Keratinocyte (primary cell): ENCODE measurements at regions not wholly inside any gene's neighbourhood (a gene's known extent, or its start where the extent isn't known, plus 50 kb on each side); places are given as distances from the start of the nearest gene placed in this dataset.
A peak's percentile ranks its signal among the peaks of the same experiment; 100 is the strongest.

Experiments
- DNase-seq: peaks from one replicate; pipeline ENCODE4 v3.0.0-alpha.2; 2011; ENCODE audit warnings: low read depth, missing footprints, low spot score
- FAIRE-seq: peaks from 2 replicates; lab custom pipeline; 2011; peaks lifted over from hg19 to GRCh38; lab: Jason Lieb, UNC
- H2AFZ ChIP-seq: 2 replicates; pipeline ENCODE4 v1.6.0; 2012; ENCODE audit warnings: low read length, control low read depth, inconsistent platforms; ENCODE audit not compliant: control insufficient read depth
- H3K27ac ChIP-seq: 2 replicates; pipeline ENCODE4 v1.5.1; 2011; ENCODE audit warnings: low read length; ENCODE audit not compliant: control insufficient read depth, insufficient read depth
- H3K27me3 ChIP-seq: 3 replicates; pipeline ENCODE4 v1.6.0; 2011; ENCODE audit warnings: low read length; ENCODE audit not compliant: control insufficient read depth, insufficient read depth; ENCODE audit errors: extremely low read depth
- H3K36me3 ChIP-seq, 2 experiments: 2 replicates in 1 of 2; 3 replicates in 1 of 2; pipeline ENCODE4 v1.5.1; 2011; ENCODE audit warnings: low read length in 2 of 2, mild to moderate bottlenecking in 1 of 2; ENCODE audit not compliant: control insufficient read depth in 2 of 2, insufficient read depth in 2 of 2; ENCODE audit errors: extremely low read depth in 1 of 2
- H3K4me1 ChIP-seq: 3 replicates; pipeline ENCODE4 v1.5.1; 2011; ENCODE audit warnings: low read length; ENCODE audit not compliant: control insufficient read depth, insufficient read depth; ENCODE audit errors: extremely low read depth
- H3K4me2 ChIP-seq: 3 replicates; pipeline ENCODE4 v1.6.0; 2011; ENCODE audit warnings: low read depth, low read length; ENCODE audit not compliant: control insufficient read depth, insufficient read depth; ENCODE audit errors: extremely low read depth
- H3K4me3 ChIP-seq, 3 experiments: fragments of 200-600 bp in 1 of 3; sonication (generic) in 1 of 3; 2 replicates in 2 of 3; 3 replicates in 1 of 3; pipeline ENCODE4 v1.5.1; 2011 to 2016; ENCODE audit warnings: low read length in 3 of 3, mild to moderate bottlenecking in 3 of 3, control low read depth in 2 of 3, inconsistent platforms in 1 of 3, low read depth in 1 of 3, mixed read lengths in 1 of 3, mixed run types in 1 of 3, moderate library complexity in 1 of 3; ENCODE audit not compliant: control insufficient read depth in 2 of 3, insufficient read depth in 2 of 3; ENCODE audit errors: extremely low read depth in 1 of 3
- H3K79me2 ChIP-seq: 2 replicates; pipeline ENCODE4 v1.6.0; 2012; ENCODE audit warnings: low read length; ENCODE audit not compliant: control insufficient read depth, insufficient read depth
- H3K9ac ChIP-seq: 3 replicates; pipeline ENCODE4 v1.6.0; 2011; ENCODE audit warnings: low read length; ENCODE audit not compliant: control insufficient read depth, insufficient read depth; ENCODE audit errors: extremely low read depth
- H3K9me1 ChIP-seq: 3 replicates; pipeline ENCODE4 v1.6.0; 2011; ENCODE audit warnings: low read length; ENCODE audit not compliant: control insufficient read depth, insufficient read depth; ENCODE audit errors: extremely low read depth
- H3K9me3 ChIP-seq: 2 replicates; pipeline ENCODE4 v1.5.1; 2012; ENCODE audit warnings: low read depth, low read length; ENCODE audit not compliant: control insufficient read depth
- H4K20me1 ChIP-seq: 3 replicates; pipeline ENCODE4 v1.6.0; 2011; ENCODE audit warnings: low read length; ENCODE audit not compliant: control insufficient read depth, insufficient read depth; ENCODE audit errors: extremely low read depth
- EZH2 ChIP-seq: IDR thresholded peaks from one replicate; pipeline ENCODE4 v1.6.1; 2012; ENCODE audit warnings: inconsistent platforms, mild to moderate bottlenecking, low read length, moderate library complexity
- dilution Hi-C: fragments of 300-500 bp; cut with MboI; formaldehyde crosslinking; loops from one replicate; pipeline ENCODE4 v1.7.0; 2020; ENCODE audit warnings: low sequenced_read_pairs; ENCODE audit not compliant: extremely low pct_ligation_motif_present
- TF ChIP-seq, protein P1 (sequence below), 3 experiments: IDR thresholded peaks in 1 of 3; conservative IDR thresholded peaks in 1 of 3; optimal IDR thresholded peaks in 1 of 3; 2 replicates in 2 of 3; 3 replicates in 1 of 3; pipeline versions ENCODE3 to v1.5.1; 2011; ENCODE audit warnings: low read length in 3 of 3, mild to moderate bottlenecking in 3 of 3, moderate library complexity in 2 of 3, control low read depth in 1 of 3, inconsistent platforms in 1 of 3; ENCODE audit not compliant: insufficient read depth in 2 of 3; ENCODE audit errors: extremely low read depth in 1 of 3

DNA sequence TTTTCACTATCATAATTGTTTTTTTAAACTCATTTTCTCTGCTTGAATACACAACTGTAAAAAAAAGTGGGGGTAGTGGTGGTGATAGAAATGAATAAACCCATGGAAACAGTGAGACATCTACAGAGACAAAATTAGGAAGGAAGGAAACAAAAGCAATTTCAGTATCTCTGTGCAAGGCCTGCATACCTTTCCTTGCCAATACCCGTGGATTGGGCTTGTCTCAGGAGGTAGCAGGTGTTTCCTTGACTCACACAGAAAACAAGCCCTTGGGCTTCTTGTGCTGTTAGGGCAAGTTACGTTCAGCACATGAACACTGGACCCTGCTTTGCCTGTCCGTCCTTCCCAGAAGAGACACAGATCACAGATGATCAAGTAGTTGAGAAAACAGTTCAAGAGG lies 372.2 kb downstream of the ZSWIM6 start:
- H3K9ac ChIP-seq, result no peak overlapping the region
- H3K27ac ChIP-seq, result no peak overlapping the region
- dilution Hi-C loops, result no loop called here
- H3K27me3 ChIP-seq, result no peaks in the 10 kb centered on the region
- no peaks in the 10 kb centered on the region for H4K20me1 ChIP-seq
- H3K36me3 ChIP-seq, result no peaks in the 10 kb centered on the region
- no peaks in the 10 kb centered on the region for H3K9me1 ChIP-seq
- H3K4me3 ChIP-seq, result no peak overlapping the region
- H3K9me3 ChIP-seq, result no peaks in the 10 kb centered on the region
- H3K79me2 ChIP-seq, result no peaks in the 10 kb centered on the region
- DNase-seq, result peak; percentile 36
- FAIRE-seq, result peak; percentile 89
- H3K4me1 ChIP-seq, result peaks cover 4% of the 10 kb centered on the region
- no peak overlapping the region for H2AFZ ChIP-seq
- H3K4me2 ChIP-seq, result no peak overlapping the region
- TF ChIP-seq EZH2, result no peak
- TF ChIP-seq, protein P1, sequence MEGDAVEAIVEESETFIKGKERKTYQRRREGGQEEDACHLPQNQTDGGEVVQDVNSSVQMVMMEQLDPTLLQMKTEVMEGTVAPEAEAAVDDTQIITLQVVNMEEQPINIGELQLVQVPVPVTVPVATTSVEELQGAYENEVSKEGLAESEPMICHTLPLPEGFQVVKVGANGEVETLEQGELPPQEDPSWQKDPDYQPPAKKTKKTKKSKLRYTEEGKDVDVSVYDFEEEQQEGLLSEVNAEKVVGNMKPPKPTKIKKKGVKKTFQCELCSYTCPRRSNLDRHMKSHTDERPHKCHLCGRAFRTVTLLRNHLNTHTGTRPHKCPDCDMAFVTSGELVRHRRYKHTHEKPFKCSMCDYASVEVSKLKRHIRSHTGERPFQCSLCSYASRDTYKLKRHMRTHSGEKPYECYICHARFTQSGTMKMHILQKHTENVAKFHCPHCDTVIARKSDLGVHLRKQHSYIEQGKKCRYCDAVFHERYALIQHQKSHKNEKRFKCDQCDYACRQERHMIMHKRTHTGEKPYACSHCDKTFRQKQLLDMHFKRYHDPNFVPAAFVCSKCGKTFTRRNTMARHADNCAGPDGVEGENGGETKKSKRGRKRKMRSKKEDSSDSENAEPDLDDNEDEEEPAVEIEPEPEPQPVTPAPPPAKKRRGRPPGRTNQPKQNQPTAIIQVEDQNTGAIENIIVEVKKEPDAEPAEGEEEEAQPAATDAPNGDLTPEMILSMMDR (optimal IDR thresholded peaks at IDR 0.05 in 1 of 3, IDR thresholded peaks at IDR 0.05 in 1 of 3, conservative IDR thresholded peaks at IDR 0.05 in 1 of 3; ENCODE audit: extremely low read depth in 1 of 3, insufficient read depth in 2 of 3, low read length in 3 of 3), result no peak

DNA sequence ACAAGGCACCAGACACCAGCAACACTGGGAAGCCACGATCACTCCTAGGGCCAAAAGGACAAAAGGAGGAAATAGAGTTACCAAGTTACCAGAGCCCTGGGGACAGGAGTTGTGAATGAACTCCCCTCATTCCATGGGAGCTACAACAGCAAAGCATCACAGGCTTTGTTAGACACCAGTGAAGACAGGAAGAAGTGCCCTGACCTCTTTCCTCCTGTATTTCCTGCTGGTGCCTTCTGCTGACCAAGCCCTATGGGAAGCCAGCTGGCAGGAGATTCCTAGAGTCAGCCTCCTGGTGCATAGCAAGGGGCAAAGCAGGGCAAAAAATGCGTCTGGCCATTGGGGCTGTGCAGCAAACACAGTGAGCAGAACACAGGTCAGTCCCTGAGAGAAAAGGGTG lies 374.7 kb downstream of the ZSWIM6 start:
- no peak for DNase-seq
- Histone ChIP-seq H3K9me1 (no peaks in the 10 kb centered on the region), H3K27me3 (no peaks in the 10 kb centered on the region), H3K9ac (no peak overlapping the region), H3K36me3 (no peaks in the 10 kb centered on the region), H3K79me2 (no peaks in the 10 kb centered on the region), H2AFZ (no peak overlapping the region), H3K4me1 (peaks cover 4% of the 10 kb centered on the region), H3K27ac (no peak overlapping the region), H3K4me3 (no peak overlapping the region), H3K9me3 (no peaks in the 10 kb centered on the region), H3K4me2 (no peak overlapping the region), H4K20me1 (no peaks in the 10 kb centered on the region)
- TF ChIP-seq, protein P1 (optimal IDR thresholded peaks at IDR 0.05 in 1 of 3, IDR thresholded peaks at IDR 0.05 in 1 of 3, conservative IDR thresholded peaks at IDR 0.05 in 1 of 3; ENCODE audit: extremely low read depth in 1 of 3, insufficient read depth in 2 of 3, low read length in 3 of 3), result no peak
- no peak for TF ChIP-seq EZH2
- FAIRE-seq, result no peak
- dilution Hi-C loops, result no loop called here
